RKO (cell line): ENCODE measurements at regions not wholly inside any gene's neighbourhood (a gene's known extent, or its start where the extent isn't known, plus 50 kb on each side); places are given as distances from the start of the nearest gene placed in this dataset.
"Not testable (repeated sequence)": the region's sequence is repeated elsewhere in the genome, so short reads cannot be mapped to it uniquely, and the experiment has no call there.

ENCODE experiments used
- DNase-seq: peaks from one replicate; pipeline ENCODE4 v3.0.0-alpha.2; 2016; ENCODE audit warnings: low spot score

GRCh38 chr3:81910244-81910852, 148.9 kb upstream of the GBE1 start:
- DNase-seq = peak; percentile 53

- DNase-seq = no peak
These were observed 148.4 kb upstream of the GBE1 start for GRCh38 chr3:81909796-81910195.

GRCh38 chr3:81908561-81908960, 147.1 kb upstream of the GBE1 start:
- DNase-seq = no peak

- DNase-seq = no peak
These were observed 136.9 kb upstream of the GBE1 start for GRCh38 chr3:81898336-81898735.

- DNase-seq = no peak
These were observed 133.2 kb upstream of the GBE1 start for GRCh38 chr3:81894598-81894997.

GRCh38 chr3:81891055-81891895, 129.8 kb upstream of the GBE1 start:
- DNase-seq = no peak

- DNase-seq = no peak
These were observed 127.6 kb upstream of the GBE1 start for GRCh38 chr3:81888914-81889557.

GRCh38 chr3:81887448-81887847, 126.0 kb upstream of the GBE1 start:
- DNase-seq = no peak

- peak; percentile 21 for DNase-seq
These were observed 124.6 kb upstream of the GBE1 start for GRCh38 chr3:81886081-81886480.

GRCh38 chr3:81884791-81885190, 123.3 kb upstream of the GBE1 start:
- no peak for DNase-seq

GRCh38 chr3:81876826-81877225, 115.4 kb upstream of the GBE1 start:
- no peak for DNase-seq

- DNase-seq = no peak
These were observed 113.3 kb upstream of the GBE1 start for GRCh38 chr3:81874738-81875137.

GRCh38 chr3:81872566-81872965, 111.1 kb upstream of the GBE1 start:
- no peak for DNase-seq

GRCh38 chr3:81871358-81872155, 110.1 kb upstream of the GBE1 start:
- peak; percentile 26 for DNase-seq

GRCh38 chr3:81869382-81869781, 107.9 kb upstream of the GBE1 start:
- no peak for DNase-seq

GRCh38 chr3:81868597-81868996, 107.2 kb upstream of the GBE1 start:
- DNase-seq = no peak

GRCh38 chr3:81867875-81868274, 106.4 kb upstream of the GBE1 start:
- no peak for DNase-seq

- not testable (repeated sequence) for DNase-seq
These were observed 103.7 kb upstream of the GBE1 start for GRCh38 chr3:81865164-81865563.

- no peak for DNase-seq
These were observed 102.8 kb upstream of the GBE1 start for GRCh38 chr3:81864272-81864671.

GRCh38 chr3:81863756-81864155, 102.3 kb upstream of the GBE1 start:
- DNase-seq = no peak

GRCh38 chr3:81861593-81861992, 100.1 kb upstream of the GBE1 start:
- DNase-seq = no peak

GRCh38 chr3:81859524-81859923, 98.1 kb upstream of the GBE1 start:
- no peak for DNase-seq
